H4 (cell line): ENCODE measurements at regions not wholly inside any gene's neighbourhood (a gene's known extent, or its start where the extent isn't known, plus 50 kb on each side); places are given as distances from the start of the nearest gene placed in this dataset.
"Not testable (repeated sequence)": the region's sequence is repeated elsewhere in the genome, so short reads cannot be mapped to it uniquely, and the experiment has no call there.

Source experiments
- DNase-seq: peaks from one replicate; pipeline ENCODE4 v3.0.0-alpha.2; 2015; ENCODE audit warnings: low spot score

DNA sequence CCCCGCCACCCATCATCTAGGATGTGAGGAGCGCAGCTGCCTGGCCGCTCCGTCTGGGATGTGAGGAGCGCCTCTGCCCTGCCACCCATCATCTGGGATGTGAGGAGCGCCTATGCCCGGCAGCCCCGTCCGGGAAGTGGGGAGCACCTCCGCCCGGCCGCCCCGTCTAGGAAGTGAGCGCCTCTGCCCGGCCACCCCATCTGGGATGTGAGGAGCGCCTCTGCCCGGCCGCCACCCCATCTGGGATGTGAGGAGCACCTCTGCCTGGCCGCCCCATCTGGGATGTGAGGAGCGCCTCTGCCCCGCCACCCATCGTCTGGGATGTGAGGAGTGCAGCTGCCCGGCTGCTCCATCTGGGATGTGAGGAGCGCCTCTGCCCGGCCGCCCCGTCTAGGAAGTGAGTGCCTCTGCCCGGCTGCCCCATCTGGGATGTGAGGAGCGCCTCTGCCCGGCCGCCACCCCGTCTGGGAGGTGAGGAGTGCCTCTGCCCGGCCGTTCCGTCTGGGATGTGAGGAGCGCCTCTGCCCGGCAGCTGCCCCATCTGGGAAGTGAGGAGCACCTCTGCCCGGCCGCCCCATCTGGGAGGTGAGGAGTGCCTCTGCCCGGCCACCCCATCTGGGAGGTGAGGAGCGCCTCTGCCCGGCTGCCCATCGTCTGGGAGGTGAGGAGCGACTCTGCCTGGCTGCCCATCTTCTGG is 1086.5 kb downstream of the TYW1 start:
- not testable (repeated sequence) for DNase-seq

DNA sequence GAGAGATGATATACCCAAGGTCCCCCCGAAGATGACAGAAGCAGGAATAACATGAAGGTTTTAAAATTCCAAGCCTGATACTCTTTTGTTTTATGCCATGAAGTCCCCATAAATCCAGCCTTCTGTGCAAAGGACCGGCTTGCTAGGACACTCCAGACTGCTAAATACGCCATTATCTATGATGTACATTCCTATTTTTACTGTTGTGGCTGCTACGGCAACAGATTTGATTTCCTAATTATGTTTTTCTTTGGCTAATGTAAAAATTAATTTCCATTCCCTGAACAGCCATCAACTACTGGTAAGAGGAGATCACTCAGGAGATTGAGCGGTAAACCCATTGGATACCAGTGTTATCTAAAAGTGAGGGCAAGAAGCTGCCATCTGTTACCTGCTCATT is 1090.8 kb downstream of the TYW1 start:
- no peak for DNase-seq

DNA sequence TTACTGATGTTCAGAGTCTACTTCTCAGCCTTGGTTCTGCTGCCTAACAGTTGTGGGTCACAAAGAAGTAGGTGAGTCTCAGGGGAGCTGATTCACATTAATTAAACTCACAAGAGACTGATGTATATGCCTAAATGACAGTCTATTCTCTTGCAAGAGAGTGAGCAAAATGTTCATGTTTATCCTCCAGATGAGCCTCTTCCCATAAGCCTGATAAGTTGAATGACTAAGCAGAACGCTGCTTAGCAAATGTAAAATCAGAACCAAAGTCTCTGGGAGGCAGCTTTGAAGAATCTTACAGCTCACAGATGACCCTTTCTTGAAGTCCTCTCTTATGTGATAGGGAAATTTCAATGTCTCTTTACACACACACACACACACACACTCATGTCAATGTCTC is 1092.2 kb downstream of the TYW1 start:
- DNase-seq, result peak; percentile 34

DNA sequence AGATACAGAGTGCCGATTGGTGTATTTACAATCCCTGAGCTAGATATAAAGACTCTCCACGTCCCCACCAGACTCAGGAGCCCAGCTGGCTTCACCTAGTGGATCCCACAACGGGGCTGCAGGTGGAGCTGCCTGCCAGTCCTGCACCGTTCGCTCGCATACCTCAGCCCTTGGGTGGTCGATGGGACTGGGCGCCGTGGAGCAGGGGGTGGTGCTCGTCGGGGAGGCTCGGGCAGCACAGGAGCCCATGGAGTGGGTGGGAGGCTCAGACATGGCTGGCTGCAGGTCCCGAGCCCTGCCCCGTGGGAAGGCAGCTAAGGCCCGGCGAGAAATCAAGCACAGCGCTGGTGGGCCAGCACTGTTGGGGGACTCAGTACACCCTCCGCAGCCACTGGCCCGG is 1093.6 kb downstream of the TYW1 start:
- not testable (repeated sequence) for DNase-seq

DNA sequence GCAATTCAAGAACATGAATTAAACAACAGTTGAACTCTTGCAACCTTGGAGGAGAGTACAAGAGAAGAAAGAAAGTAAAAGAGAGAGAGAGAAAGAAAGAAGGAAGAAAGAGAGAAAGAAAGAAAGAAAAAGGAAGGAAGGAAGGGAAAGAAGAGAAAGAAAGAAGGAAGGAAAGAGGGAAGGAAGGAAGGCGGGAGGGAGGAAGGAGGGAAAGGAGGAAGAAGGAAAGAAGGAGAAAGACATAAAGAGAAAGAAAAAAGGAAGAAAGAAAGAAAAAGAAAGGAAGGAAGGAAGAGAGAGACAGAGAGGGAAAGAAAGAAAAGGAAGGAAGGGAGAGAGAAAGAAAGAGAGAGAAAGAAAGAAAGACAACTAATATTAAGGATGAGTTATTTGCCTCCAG is 1106.7 kb downstream of the TYW1 start:
- no peak for DNase-seq

DNA sequence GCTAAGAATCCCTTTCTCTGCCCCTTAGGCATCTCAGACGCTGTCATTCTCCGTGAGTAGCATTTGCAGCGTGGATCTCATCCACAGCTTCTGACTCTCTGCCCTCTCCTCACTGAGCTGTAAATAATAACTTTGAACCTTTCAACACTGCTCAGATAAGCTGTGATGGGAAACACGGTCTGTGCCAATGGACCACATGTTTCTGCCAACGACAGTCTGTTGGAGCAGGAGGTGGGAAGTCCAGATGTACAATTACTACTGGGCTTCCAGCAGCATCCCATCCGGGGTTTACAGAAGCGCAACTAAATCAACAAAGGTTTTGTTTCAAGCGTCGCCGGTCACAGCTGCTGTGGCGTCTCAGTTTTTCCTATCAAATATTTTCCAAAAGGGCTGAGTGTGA is 1110.6 kb downstream of the TYW1 start:
- peak; percentile 75 for DNase-seq

DNA sequence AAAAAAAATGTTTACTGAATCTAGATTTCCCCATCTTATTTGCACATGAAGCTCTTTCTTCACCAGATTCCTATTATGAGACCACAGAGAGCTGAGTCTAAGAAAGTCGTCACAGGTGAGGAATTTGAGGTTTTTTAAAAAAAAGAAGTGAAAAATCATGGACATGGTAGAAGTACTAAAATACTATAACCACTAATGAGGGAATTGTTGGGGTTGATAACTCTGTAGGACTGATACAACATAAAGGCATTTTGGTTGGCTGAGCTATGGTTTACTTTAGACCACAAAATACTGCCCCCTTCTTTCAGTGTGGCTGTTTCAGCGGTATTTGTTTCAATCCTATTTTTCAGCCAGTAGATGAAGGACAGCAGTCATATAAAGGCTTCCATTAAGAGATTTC is 1111.3 kb downstream of the TYW1 start:
- DNase-seq, result peak; percentile 97

DNA sequence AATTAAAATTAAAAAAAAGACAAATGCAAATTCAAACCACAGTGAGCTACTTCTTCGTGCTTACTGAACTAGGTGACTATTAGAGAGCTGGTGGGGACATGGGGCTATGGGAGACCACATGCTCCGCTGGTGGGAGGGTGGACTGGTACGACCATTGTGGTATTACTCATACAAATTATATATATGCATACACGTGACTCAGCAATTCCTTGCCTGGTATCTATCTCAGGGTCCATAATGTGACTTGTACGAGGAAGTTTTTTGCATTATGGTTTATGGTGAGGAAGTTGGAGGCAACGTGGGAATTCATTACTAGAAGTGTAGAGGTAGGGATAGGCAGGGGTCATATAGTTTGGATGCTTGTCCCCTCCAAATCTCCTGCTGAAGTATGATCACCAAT is 1112.7 kb downstream of the TYW1 start:
- no peak for DNase-seq

DNA sequence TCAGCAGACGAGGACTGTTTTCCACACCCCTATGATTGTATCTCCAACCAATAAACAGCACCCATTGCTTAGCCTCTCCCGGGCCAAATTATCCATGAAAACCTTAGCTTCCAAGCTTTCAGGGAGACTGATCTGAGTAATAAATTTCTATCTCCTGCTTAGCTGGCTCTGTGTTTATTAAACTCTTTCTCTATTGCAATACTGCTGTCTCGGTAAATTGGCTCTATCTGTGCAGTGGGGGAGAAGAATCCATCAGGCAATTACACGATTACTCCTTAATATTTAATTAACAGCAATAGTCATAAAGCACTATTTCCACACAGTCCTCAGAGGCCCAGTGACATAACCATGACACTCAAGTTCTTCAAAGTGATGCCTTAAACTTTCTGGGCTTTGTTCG is 1122.8 kb downstream of the TYW1 start:
- DNase-seq, result no peak

DNA sequence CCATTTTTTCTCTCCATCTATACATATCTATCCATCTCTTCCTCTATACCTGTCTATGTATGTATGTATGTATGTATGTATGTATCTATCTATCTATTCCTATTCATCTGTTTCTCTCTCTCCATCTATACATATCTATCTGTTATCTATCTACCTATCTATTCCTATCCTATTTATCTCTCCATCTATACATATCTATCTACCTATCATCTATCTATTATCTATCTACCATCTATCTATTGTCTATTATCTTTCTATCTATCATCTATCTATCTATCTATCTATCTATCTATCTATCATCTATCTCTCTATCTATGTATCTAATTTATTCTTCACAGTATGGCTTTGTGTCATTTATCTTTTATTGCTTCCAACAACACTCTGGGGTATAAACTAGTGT is 1124.4 kb downstream of the TYW1 start:
- DNase-seq, result no peak

DNA sequence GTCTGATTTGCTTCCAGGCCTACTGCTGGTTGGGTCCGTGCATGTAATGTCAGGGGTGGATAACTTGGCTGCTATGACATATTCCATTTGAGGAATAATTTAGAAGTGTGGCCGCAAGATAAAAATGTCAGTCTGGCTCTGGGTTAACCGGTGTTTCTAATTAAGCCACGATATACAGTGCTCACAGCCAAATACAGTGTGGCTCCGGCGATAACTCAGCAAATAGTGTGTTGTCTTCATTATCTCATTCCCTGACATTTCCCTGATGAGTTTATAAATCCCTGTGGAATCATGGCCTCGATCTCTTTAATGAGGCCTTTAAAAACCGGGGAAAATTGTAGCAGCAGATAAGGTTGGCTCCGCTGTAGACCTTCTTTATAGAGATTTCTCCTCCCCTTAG is 1125.0 kb downstream of the TYW1 start:
- DNase-seq, result no peak

DNA sequence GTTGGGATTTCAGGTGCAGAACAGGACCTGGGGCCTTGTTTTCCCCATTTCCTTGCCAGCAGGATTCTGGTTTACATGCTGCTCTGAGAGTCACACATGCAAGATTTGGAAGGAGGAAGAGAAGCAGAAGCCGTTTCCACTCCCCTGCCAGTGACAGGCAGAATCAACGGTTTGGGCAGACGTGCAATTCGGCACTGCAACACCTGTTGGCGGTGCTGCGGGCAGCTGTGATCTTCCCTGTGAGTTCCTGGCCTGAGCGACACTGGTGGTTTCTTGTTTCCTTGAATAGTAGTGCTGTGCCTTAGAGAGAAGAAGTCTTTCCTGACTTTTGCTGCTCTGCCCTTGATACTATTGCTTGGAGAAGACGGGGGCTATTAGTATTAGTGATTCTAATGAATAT is 1126.2 kb downstream of the TYW1 start:
- no peak for DNase-seq

DNA sequence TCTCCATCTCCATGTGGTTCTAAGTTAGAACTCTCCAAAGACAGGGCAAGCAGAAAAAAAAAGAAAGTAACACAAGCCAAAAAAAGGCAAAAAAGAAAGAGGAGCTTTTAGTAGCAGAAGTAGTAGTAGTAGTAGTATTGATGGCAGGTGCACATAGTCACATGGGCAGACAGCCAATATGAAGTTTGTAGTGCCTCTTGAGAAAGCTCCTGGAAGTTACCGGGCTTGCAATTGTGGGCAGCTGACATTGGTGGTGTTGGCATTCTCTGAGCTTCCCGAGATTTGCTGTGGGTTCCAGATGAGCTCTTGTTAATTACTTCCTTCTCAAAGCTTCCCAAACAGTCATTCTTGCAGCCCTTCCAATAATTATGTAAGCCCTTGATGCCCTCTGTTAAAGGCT is 1128.5 kb downstream of the TYW1 start:
- no peak for DNase-seq

DNA sequence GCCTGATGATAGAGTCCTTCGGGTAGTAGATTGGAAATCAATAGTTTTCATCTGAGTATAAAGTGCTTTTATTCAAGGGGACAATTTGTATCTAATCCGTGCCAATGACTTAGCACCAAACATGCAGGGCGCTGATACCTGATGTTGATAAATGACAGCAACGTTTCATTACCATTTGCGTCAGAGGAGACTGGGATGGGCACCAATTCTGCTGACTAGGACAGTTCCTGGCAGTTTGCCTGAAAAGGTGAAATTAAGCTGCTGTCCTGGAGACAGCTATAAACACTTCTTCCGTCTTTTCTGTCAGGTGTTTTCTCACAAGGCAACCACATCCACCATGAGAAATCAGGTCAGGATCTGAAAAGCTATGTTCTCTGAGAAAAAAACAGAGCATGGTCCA is 1136.4 kb downstream of the TYW1 start:
- no peak for DNase-seq

DNA sequence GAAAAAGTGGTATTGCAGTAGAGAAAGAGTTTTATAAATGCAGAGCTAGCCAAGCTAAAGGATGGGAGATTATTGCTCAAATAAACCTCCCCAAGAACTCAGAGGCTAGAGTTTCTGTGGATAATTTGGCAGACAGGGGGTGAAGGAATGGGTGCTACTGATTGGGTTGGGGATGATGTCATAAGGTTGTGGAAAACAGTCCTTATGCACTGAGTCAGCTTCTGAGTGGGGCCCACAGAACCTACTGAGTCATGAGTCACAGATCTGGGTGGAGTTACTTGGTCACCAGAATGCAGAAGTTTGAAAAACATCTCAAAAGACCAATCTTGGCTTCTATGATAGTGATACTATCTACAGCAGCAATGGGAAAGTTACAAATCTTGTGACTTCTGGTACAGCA is 1146.7 kb downstream of the TYW1 start:
- no peak for DNase-seq

DNA sequence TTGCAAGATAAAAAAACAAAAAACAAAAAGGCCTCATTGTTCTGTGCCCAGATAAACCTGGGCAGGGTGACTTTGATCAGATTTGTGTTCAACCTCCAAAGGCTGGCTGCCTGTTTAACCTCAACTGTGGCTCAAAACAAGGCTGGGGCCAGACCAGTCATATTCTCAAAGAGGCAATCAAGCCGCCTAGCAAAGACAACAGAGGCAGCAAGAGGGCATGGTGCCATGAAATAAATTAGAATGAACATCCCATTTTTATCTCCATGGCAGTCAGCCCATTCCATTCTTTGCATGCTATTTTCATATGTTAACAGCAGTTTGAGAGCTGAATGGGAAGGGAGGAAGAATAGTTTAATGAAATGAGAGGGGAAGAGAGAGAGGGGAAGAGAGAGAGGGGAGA is 1150.3 kb downstream of the TYW1 start:
- no peak for DNase-seq

DNA sequence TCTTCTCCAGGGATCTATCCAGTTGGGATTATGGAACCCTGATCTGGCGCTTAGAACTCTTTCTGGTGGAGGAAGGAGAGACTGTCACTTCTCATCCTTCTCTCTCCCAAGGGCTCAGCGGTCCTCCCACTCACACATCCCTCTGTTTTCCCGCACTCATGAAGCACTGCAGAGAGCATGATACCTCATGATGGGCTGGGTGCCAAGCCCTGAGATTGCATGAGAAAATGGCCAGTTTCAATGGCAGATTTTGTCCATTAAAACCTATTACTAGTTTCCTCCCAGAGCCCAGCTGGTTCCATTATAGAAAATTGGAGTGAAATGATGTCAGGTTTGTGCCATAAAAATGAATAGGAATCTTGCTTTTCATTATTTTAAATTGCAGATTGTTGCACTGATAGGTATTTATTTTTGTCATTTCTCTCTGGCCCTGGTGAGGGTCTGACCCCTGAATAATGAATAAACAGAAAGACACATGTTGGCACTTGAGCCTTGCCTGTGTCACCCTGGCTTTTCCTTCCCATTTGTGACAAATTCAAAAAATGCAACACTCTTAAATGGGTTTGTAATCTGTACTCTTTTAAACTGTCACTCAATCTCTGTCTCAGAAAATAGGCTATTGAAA is 1151.1 kb downstream of the TYW1 start:
- DNase-seq, result no peak

DNA sequence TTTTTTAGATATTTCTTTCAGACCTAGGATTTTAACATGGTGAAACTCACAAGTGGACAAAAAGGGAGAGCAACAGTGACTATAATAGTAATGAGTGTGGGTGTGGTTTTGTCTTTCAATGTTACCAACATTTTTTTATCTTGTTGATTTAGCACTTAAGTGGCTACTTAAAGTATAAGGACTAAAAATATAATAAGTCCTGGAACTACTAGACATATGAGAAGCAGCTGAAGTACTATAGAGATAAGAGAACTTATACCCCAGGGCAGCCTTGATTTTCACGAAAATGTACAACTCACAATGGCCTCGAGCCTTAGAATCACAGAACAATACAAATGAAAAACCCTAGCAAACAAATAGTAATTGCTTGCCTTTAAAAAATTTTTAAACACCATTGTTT is 1151.8 kb downstream of the TYW1 start:
- no peak for DNase-seq

DNA sequence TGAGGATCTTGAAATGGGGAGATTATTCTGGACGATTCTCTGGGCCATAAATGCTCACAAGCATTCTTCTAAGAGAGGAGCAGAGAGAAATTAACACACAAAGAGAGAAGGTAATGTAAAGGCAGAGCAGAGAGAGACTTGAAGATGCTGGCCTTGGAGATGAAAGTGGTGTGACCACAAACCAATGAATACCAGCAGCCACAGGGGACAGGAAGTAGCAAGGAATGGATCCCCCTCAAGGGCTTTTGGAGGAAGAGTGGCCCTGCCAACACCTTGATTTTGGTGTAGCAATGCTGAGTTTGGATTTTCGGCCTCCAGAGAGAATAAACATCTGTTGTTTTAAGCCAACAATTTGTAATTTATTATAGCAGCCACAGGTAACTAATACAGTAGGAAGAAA is 1155.6 kb downstream of the TYW1 start:
- DNase-seq, result no peak

DNA sequence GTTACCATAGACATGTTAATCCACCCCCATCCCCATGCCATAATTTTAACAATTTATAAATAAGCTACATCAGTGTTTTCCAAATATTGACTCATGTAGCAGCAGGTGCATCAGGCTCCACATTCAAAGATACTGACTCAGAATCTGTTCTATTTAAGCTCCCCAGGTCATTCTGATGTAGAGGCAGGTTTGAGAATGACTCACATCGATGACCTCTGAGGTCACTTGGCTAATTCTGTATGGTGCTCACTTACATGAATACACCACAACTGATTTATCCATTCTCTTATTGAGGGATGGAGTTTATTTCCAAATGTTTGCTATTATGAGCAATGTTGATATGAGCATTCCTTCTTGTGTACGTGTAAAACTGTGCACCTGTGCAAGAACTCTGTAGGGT is 1159.0 kb downstream of the TYW1 start:
- no peak for DNase-seq

DNA sequence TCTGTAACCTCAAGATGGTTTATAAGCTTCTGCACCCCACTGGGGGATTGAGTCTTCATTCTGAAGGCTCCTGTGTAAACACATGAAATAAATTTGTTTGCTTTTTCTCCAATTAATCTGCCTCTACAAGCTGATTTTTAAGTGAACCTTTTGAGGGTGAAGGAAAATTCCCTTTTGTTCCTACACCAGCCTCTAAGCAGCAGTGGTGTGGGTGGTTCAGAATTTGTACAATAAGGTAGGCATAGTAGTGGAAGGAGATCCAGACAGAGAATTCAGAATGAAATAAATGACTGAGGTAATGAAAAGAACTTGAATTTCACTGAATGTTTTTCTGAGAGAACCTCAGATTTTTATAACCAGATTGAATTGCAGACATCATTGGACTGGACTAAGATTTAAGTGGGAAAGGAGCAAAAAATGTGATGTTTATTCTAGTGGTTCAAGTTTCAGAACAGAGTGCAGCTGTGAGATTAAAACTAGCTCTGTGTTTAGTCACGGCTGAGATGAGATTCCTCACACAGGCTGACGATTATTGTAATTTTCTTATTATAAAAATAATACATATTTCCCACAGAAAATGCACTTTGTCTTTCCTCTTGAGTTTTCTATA is 1162.2 kb downstream of the TYW1 start:
- DNase-seq, result peak; percentile 38

DNA sequence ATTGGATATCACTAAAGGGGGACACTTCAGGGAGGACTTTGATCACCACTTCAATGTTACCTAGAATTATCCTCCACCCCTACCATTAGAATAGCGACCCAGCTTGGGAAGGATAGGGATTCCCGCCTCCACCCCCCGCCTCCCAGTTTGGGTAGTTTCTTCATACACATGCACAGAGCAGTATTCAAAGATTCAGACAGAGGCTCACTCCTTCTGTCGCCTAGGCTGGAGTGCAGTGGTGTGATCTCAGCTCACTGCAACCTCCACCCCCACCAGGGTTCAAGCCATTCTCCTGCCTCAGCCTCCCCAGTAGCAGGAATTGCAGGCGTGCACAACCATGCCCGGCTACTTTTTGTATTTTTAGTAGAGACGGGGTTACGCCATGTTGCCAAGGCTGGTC is 1166.1 kb downstream of the TYW1 start:
- no peak for DNase-seq

DNA sequence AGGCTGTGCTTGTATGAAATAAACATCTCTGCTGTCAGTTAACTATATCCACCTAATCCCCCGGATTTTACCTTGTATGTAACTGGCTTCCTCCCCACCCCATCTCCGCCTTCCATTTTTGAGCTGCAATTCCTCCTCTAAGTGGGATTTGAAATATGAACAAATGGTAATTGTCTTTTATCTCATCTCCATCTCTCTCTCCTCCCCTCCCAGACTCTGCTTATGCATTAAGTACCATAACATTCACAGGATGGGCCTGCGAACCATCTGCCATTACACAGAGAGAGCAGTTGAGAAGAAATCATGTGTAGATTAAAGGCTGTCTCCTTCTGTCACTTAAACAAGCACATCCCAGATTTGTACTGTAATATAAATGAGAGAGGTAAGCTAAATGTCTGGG is 1169.9 kb downstream of the TYW1 start:
- DNase-seq, result no peak

DNA sequence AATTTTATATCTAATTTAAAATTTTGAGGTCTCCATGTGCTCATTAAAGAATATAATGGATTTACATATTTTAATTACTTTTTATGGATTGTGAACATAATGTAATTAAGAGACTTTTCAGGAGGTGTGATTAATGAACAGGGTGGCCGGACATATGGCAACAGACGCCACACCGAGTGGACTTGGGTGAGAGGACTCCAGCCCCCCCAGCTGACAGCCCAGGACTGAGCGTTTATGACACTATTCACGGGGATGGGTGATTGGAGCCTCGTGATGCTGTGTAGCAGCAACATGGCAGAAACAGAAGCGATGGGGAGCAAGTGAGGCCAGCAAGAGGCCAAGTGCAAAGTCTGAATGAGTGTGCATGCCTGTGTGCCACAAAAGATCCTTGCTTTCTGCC is 1176.9 kb downstream of the TYW1 start:
- no peak for DNase-seq
